EL (cell line): ENCODE measurements at regions not wholly inside any gene's neighbourhood (a gene's known extent, or its start where the extent isn't known, plus 50 kb on each side); places are given as distances from the start of the nearest gene placed in this dataset.

Experiments
- DNase-seq: peaks from one replicate; pipeline ENCODE4 v3.0.0-alpha.2; 2016

GRCh38 chr3:193938613-193939012 lies 197.3 kb upstream of the HES1 start:
- DNase-seq: no peak

GRCh38 chr3:193939527-193939926 lies 196.4 kb upstream of the HES1 start:
- DNase-seq: no peak

GRCh38 chr3:193940526-193940925 lies 195.4 kb upstream of the HES1 start:
- no peak for DNase-seq

GRCh38 chr3:193941486-193941885 lies 194.5 kb upstream of the HES1 start:
- DNase-seq: no peak

- no peak for DNase-seq
Observed at GRCh38 chr3:193942516-193943055, 193.4 kb upstream of the HES1 start.

- DNase-seq: no peak
Observed at GRCh38 chr3:193943200-193943599, 192.7 kb upstream of the HES1 start.

- DNase-seq: no peak
Observed at GRCh38 chr3:193943851-193944517, 192.0 kb upstream of the HES1 start.

GRCh38 chr3:193944518-193944884 lies 191.4 kb upstream of the HES1 start:
- DNase-seq: no peak

GRCh38 chr3:193945143-193945542 lies 190.8 kb upstream of the HES1 start:
- DNase-seq: no peak

GRCh38 chr3:193946945-193947344 lies 189.0 kb upstream of the HES1 start:
- no peak for DNase-seq

- no peak for DNase-seq
Observed at GRCh38 chr3:193947596-193947995, 188.4 kb upstream of the HES1 start.

- no peak for DNase-seq
Observed at GRCh38 chr3:193948459-193948858, 187.5 kb upstream of the HES1 start.

- DNase-seq: no peak
Observed at GRCh38 chr3:193951859-193952258, 184.1 kb upstream of the HES1 start.

GRCh38 chr3:193954752-193955151 lies 181.2 kb upstream of the HES1 start:
- no peak for DNase-seq

GRCh38 chr3:193955719-193956118 lies 180.2 kb upstream of the HES1 start:
- DNase-seq: no peak

- no peak for DNase-seq
Observed at GRCh38 chr3:193959861-193960260, 176.1 kb upstream of the HES1 start.

- no peak for DNase-seq
Observed at GRCh38 chr3:193960487-193961274, 175.3 kb upstream of the HES1 start.

GRCh38 chr3:193962986-193963685 lies 172.8 kb upstream of the HES1 start:
- peak; percentile 7 for DNase-seq

- DNase-seq: no peak
Observed at GRCh38 chr3:193963808-193964516, 172.0 kb upstream of the HES1 start.

GRCh38 chr3:193964517-193964880 lies 171.4 kb upstream of the HES1 start:
- DNase-seq: no peak

GRCh38 chr3:193968380-193968974 lies 167.5 kb upstream of the HES1 start:
- DNase-seq: no peak

GRCh38 chr3:193970131-193970772 lies 165.7 kb upstream of the HES1 start:
- DNase-seq: peak; percentile 50
